HPDE6-E6E7 (cell line): ENCODE measurements at regions not wholly inside any gene's neighbourhood (a gene's known extent, or its start where the extent isn't known, plus 50 kb on each side); places are given as distances from the start of the nearest gene placed in this dataset.
A peak's percentile ranks its signal among the peaks of the same experiment; 100 is the strongest.
"Not testable (repeated sequence)": the region's sequence is repeated elsewhere in the genome, so short reads cannot be mapped to it uniquely, and the experiment has no call there.

Experiments used
- DNase-seq: peaks from one replicate; pipeline ENCODE4 v3.0.0; 2011; ENCODE audit warnings: missing footprints; ENCODE audit errors: extremely low spot score

DNA sequence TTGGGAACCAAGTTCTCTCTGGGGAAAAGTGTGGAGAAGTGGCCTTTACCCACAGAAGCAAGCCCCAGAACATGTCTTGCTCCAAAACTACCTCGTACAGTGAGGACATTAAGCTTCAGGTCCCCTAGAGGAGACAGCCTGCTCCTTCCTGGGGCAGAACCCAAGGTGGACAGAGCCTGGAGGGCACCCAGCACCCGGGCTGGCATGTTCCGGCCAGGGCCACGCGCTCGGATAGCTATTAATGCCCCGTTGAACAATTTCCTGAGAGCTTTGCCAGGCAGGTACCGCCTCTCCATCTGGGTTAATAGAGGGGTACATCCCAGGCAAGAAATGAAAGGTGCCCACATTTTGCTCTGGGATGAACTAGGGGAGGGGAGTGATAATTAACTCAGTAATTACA lies 169.0 kb upstream of the GRK3 start:
- DNase-seq = no peak

GRCh38 chr22:25395915-25396314 lies 168.6 kb upstream of the GRK3 start:
- DNase-seq = no peak

- DNase-seq = no peak
Observed at GRCh38 chr22:25396615-25397200, 167.8 kb upstream of the GRK3 start.

DNA sequence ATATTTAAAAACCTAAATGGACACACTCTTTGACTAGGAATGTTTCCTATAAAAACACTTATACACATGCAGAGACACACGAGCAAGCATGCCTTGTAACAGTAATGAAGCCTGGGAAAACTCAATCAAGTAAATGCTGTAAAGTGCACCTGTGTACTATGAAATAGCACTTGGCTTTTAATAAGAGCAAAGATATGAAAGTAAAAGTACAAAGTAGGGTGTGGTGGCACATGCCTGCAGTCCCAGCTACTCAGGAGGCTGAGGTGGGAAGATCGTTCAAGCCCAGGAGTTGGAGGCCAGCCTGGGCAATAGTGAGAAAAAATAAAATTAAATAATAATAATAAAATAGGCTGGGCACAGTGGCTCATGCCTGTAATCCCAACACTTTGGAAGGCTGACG lies 166.9 kb upstream of the GRK3 start:
- no peak for DNase-seq

DNA sequence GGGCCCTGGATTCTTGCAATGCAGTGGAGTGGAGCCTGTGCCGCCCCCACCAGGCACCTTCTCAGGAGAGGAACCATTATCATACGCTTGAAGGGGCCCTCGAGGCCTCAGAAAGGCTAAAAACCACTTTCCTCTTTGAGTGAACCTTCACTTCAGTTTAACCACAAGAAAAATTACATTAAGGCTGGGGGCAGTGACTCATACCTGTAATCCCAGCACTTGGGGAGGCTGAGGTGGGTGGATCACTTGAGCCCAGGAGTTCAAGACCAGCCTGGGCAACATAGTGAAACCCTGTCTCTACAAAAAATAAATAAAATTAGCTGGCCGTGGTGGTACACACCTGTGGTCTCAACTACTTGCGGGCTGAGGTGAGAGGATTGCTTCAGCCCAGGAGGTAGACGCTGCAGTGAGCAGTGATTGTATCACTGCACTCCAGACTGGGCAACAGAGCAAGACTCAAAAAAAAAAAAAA lies 165.8 kb upstream of the GRK3 start:
- not testable (repeated sequence) for DNase-seq

- DNase-seq = no peak
Observed at GRCh38 chr22:25399649-25400151, 164.8 kb upstream of the GRK3 start.

GRCh38 chr22:25402160-25402500 lies 162.3 kb upstream of the GRK3 start:
- no peak for DNase-seq

GRCh38 chr22:25402501-25403283 lies 161.8 kb upstream of the GRK3 start:
- DNase-seq = no peak

DNA sequence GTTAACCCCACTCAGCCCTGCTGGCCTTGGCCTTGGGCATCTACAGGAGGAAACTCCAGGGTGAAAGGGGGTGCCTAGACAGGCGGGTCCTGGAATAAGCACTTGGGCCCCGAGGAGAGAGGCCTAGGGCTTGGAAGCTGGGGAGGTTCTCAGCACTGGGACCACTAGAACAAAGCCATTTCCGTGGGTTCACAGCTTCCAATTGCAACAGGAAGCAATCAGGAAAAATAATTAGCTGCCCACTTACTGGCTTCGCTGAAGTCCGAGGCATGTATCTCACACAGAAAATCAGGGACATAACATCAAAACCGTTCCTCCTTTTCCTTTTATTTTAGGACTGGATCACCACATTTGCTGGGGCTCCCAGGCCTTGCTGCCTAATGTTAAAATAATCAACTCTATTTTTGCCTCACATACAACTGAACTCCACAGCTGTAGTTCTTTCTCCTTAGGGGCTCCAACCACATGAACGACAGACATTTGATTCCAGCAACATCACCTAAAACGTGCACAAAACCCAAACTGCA lies 161.1 kb upstream of the GRK3 start:
- DNase-seq = no peak

DNA sequence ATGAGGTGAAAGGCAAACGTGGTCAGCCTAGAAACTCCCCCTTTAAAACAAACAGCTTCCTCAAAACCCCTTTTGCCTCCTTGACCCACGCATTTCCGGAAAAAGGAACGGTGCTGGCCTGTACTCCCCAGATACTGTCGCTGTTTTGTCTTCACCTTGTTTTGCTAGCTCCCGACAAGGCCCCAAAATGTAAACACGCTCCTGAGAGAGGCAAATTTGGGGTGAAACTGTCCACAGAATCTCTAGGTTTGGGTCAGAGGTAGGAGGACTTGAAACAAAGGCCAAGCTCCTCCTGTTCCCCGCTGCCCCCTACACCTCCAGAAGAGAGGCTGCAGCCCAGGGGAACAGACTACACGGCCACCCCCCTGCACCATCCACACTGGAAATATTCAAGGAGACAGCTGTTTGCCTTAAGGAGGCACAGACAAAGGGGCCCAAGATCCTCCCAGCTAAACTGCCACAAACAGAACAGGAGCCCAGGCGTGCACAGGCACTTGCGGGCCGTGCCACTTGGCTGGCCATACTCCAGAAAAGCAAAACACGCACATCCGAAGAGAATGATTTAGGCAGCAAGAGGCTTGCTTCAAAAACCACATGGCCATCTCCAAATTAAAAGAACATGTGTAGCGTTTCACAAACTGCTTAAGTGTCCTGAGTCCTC lies 160.5 kb upstream of the GRK3 start:
- no peak for DNase-seq

GRCh38 chr22:25404556-25404927 lies 159.9 kb upstream of the GRK3 start:
- no peak for DNase-seq

GRCh38 chr22:25404928-25405816 lies 159.3 kb upstream of the GRK3 start:
- DNase-seq = peak; percentile 52

GRCh38 chr22:25405841-25406509 lies 158.5 kb upstream of the GRK3 start:
- no peak for DNase-seq

DNA sequence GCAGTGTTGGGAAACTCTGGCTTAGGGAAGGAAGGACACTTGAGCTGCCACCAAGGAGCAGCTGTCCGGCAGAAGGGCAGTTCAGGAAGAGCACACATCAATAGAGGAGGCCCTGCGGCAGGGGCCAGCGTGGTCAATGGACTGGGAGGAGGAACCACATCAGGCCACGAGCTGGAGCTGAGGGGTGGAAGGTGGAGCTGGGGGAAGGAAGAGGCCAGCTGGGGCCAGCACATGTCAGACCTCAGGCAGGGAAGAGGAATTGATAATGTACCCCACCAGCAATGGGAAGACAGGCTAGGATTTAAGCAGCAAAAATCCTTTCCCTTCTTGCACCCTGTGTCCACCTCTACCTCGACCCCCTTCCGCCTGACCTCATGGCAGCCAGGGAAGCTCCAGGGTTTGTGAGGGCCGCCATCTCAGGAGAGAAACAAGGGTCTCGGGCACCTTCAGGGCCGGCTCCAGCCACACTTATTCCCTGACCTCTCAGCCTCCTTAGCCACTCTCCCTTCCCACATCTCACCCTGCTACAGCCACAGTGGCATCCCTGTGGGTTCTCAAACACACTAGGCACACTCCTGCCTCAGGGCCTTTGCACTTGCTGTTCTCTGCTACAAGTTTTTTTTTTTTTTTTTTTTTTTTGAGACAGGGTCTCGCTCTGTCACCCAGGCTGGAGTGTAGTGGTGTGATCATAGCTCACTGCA lies 157.8 kb upstream of the GRK3 start:
- DNase-seq = no peak

- no peak for DNase-seq
Observed at GRCh38 chr22:25407226-25407858, 157.1 kb upstream of the GRK3 start.

DNA sequence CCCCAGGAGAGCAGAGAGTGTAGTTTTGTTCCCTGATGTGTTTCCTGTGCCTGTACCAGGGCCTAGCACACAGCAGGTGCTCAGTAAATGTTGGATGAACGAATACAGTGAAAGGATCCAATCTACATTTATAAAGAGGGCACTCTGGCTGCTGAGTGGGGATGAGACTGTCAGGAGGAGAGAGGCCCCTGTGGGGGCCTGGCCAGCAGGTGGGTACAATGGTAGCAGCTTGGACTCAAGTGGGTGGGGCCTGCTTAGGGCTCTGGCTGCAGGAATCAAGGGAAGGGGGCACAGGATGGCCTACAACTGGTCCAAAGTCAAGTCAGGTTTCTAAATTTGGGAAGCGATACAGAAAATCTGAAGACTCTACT lies 156.6 kb upstream of the GRK3 start:
- DNase-seq = no peak

GRCh38 chr22:25409240-25409639 lies 155.2 kb upstream of the GRK3 start:
- no peak for DNase-seq

DNA sequence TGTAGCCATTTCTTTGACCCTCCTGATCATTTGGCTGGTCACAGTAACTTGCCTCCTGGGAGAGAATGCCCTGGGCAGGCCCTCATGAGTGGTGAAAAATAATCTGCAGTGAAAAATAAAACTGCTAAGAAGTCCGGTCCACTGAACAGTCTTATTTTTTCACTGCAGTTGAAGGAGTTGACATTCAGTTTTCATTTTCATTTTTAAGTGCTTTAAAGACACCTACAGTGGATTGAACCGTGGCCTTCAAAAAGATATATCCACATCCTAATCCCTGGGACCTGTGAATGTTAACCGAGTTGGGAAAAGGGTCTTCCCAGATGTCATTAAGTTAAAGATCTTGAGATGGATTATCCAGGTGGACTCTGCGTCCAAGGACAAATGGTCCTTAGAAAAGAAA lies 153.6 kb upstream of the GRK3 start:
- no peak for DNase-seq

DNA sequence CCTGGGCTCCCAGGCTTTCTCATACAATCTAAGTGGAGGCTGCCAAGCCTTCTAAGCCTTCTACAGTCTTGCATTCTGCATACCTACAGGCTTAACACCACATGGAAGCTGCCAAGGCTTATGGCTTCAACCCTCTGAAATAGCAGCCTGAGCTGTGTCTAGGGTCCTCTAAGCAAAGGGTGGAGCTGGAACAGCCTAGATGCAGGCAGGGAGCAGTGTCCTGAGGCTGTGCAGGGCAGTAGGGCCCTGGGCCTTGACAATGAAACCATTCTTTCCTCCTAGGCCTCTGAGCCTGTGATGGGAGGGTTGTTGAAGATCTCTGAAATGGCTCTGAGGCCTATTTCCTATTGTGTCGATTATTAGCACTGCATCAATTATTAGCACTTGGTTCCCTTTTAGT lies 150.9 kb upstream of the GRK3 start:
- DNase-seq = no peak

- not testable (repeated sequence) for DNase-seq
Observed at GRCh38 chr22:25415731-25416130, 148.7 kb upstream of the GRK3 start.
